ENCODE measurements at regions not wholly inside any gene's neighbourhood (a gene's known extent, or its start where the extent isn't known, plus 50 kb on each side); places are given as distances from the start of the nearest gene placed in this dataset.
"Not testable (repeated sequence)": the region's sequence is repeated elsewhere in the genome, so short reads cannot be mapped to it uniquely, and the experiment has no call there.

DNA sequence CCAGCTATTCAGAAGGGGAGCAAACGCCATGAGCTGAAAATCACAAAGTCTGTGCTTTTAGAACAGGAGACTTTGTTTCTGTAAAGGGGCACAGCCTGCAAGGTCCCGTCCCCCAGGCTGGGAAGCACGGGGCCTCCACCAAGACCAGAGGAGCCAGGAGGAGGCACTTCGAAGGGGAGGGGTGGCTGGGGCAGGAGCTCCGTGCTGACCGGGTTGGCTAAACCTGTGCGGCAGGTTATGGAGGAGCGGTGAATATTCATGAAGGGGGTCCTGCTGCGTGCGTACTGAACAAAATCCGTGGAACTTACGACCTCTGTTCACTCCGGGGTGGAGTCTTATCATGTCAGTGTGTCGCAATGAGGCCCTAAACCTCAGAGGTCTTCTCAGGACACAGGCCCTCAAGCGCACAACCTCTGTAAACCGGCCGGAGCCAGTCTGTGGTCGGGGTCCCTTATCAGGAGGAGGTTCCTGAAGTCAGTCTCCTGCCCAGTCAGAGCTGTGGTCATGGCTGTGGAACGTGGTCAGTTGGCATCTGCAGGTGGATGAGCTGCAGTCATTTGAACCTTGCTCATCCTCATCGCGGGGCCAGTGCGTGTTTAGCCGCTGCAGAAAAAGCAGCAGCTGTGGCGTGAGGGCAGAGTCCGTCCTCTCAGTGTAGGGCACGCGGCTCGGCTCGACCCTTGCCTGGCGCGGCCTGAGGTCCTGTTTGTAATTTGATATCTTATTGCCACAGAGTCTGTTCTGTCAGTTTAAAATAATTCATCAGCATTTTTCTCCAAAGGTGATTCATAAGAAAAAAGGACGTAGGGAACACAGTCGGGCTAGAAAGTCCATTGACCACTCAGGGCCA lies 5507.7 kb upstream of the TPTE start:
- not testable (repeated sequence) for DNase-seq

DNA sequence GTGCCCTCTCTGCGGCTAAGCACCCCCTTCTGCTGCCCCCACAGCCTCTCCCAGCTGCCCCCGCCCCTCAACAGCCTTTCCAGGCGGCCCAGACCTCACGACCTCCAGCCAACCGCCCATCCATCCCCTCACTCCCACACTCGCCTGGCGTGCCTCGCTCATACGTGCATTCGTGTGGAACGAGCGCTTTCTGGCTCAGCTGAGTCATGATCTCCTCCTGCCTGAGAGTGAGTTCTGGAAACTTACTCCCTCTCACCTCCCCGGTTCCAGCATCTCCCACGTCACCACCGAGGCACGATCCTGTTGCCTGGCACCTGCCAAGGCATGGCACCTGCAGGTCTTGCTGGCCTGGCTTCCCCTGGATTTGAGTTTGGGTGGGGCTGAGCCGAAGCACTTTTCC lies 5506.2 kb upstream of the TPTE start:
- not testable (repeated sequence) for DNase-seq

GRCh38 chr21:5019120-5019519 lies 5502.3 kb upstream of the TPTE start:
- DNase-seq = not testable (repeated sequence)

DNA sequence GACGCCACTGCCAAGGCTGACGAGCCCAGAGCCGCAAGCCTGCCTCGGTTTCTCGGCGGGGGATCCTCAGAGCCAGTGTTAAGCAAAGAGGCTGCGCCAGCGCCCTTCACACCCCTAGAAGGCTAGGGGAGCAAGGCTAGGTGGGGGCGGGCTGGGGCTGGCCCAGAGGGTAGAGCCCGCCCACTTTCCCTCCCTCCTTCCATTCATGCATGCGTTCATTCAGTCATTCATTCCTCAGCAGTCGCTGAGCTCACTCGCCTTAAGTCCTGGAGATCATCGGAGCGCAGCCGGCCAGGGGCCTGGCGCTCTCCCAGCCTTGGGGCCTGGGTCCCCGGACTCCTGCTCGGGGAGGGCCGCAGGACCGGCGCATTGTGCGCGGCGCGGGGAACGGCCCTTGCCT lies 5499.6 kb upstream of the TPTE start:
- not testable (repeated sequence) for DNase-seq

DNA sequence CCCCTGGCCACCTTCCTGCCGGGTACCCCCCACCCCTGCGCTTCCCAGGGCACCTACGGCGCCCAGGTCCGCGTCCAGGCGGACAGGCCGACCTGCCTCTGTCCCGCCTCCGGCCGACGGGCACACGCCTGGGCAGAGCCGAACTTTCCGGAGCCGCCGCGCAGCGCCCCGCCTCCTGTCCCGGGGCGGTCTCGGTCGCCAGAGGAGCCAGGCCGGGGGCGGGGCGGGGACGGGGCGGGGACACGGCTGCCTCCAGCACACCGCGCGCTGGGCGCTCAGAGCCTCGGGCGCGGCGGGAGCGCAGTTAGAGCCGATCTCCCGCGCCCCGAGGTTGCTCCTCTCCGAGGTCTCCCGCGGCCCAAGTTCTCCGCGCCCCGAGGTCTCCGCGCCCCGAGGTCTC lies 5499.1 kb upstream of the TPTE start:
- not testable (repeated sequence) for DNase-seq

GRCh38 chr21:5022748-5023147 lies 5498.6 kb upstream of the TPTE start:
- DNase-seq = not testable (repeated sequence)

DNA sequence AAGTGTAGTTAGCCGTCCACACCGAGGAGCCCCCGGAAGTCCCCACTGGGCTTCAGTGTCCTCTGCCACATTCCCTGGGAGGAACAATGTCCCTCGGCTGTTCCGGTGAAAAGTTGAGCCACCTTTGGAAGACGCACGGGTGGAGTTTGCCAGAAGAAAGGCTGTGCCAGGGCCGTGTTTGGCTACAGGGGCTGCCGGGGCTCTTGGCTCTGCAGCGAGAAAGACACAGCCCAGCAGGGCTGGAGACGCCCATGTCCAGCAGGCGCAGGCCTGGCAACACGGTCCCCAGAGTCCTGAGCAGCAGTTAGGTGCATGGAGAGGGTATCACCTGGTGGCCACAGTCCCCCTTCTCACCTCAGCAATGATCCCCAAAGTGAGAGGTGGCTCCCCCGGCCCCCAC lies 5486.2 kb upstream of the TPTE start:
- DNase-seq = not testable (repeated sequence)

DNA sequence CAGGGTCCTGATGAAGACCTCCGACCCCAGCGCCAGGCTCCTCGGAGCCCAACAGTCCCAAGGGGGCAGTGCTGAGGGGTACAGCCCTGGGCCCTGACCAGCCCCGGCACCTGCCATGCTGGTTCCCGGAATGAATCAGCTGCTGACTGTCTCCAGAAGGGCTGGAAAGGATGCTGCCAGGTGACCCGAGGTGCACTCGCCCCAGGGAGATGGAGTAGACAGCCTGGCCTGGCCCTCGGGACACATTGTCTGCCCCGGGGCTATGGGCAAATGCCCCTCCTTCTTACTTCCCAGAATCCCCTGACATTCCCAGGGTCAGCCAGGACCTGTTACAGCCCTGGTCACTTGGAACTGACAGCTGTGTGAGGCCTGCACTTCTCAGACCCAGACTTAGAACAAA lies 5485.8 kb upstream of the TPTE start:
- not testable (repeated sequence) for DNase-seq

GRCh38 chr21:5037606-5038331 lies 5483.6 kb upstream of the TPTE start:
- DNase-seq = not testable (repeated sequence)

GRCh38 chr21:5039926-5040325 lies 5481.5 kb upstream of the TPTE start:
- not testable (repeated sequence) for DNase-seq

DNA sequence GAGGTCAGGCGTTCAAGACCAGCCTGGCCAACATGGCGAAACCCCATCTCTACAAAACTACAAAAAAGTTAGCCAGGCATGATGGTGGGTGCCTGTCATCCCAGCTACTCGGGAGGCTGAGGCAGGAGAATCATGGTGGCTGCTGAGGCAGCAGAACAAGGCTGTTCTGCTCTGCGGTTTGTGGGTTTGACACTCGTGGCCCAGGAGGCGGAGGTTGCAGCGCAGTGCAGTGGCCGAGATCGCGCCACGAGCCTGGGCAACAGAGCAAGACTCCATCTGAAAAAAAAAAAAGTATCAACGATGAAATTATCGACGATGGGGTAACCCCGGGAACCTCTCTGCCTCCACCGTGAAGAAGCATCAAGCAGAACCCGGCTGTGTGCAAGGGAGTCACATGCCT lies 5478.8 kb upstream of the TPTE start:
- DNase-seq = not testable (repeated sequence)

GRCh38 chr21:5044812-5045211 lies 5476.6 kb upstream of the TPTE start:
- not testable (repeated sequence) for DNase-seq

DNA sequence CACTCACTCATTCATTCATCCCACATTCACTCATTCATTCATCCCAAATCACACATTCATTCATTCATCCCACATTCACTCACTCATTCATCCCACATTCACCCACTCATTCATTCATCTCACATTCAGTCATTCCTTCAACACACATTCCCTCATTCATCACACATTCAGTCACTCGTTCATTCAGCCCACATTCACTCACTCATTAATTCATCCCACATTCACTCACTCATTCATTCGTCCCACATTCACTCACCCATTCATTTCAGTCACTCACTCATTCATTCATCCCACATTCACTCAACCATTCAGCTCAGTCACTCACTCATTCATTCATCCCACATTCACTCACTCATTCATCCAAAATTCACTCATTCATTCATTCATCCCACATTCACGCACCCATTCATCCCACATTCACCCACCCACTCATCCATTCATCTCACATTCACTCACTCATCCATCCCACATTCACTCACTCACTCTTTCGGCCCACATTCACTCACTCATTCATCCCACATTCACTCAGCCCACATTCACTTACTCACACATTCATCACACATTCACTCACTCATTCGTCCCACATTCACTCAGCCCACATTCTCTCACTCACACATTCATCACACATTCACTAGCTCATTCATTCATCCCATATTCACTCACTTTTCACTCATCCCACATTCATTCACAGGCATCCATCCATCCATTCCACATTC lies 5469.9 kb upstream of the TPTE start:
- not testable (repeated sequence) for DNase-seq

DNA sequence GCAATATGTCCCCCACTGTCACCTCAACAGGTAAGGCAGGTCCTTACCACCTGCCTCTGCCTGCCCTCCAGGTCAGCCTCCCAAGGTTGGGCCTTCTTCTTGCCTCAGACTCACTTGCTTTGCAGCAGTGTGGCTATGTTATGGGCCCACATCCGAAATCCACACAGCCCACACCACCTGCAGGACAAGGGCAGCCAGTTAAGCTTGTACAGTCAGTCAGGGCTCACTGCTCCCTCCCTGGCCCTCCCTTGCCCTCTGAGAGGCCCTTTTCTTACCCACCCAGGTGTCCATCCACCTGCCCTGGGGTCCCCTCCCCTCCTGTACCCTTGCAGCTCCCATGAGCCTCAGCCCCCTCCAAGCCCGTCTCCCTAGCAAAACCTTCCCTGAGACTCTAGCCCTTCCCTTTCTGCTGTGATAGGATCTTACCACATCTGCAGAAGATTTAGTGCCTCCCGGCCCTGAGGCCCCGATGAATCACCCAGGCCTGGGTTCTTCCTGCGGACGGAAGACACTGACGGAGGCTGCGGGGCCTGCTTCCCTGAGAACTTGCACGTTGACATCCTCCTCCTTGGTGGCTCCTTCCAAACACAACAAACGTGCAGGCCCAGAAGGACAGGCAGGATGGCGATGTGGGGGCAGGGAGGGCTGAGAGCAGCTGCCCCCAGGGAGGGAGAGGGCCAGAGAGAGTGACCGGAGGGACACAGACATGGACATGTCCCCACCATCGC lies 5466.2 kb upstream of the TPTE start:
- DNase-seq = not testable (repeated sequence)

DNA sequence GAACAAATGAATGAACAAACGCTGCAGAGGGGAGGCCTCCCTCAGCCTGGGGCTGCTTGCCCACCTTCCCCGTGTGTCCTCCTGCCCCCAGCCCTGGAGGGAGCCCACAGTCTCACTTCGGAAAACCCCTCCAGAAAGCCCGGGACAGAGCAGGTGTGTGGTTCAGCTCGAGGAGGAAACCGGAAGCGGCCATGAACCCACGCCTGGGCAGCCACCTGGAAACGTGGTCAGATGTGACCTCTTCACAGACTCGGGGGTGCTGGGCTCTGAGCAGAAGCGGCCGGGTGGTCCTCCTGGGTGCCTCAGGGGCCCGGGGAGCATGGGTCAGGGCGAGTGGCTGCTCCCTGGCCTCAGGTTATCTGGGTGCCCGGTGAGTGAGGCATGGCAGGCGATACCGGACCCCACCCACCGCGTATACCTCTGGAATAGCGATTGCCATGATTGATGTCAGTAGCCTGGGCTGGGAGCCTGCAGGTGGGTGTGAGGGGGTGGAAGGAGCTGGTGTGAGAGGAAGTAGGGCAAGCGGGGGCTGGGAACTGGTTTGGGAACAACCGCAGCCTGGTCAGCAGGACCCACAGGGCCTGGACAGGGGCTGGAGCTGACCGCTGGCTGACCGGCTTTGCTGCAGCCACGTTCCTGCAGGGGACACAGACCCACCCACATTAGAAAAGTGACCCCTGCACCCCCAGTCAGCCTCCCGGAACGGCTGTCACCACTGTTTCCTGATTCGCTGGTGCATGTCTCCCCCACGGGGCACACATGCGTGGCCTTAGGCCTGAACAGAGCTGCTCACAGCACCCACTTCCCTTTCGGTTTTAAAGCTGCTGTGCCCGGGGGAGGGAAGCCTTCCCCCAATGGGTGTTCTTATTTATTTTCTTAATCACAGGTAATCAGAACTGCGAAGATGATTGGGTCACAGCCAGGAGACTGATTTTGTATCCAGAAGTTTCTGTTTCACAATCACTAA lies 5465.1 kb upstream of the TPTE start:
- DNase-seq = not testable (repeated sequence)

DNA sequence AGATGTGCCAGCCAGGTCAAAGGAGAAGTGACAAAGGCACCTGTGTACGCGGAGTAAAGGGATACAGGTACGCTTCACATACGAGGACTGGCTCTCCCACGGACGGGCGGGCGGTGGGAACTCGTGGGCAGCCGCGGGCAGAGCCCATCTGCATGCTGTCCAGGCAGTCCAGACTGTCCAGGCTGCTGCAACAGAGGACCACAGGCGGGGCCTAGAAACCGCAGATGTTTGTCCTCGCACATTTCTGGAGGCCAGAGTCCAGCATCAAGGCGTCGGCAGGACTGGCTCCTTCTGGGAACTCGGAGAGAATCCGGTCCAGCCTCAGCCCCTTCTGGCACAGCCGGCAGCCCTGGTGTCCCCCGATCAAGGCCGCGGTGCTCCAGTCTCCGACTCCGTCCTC lies 5464.3 kb upstream of the TPTE start:
- DNase-seq = not testable (repeated sequence)

DNA sequence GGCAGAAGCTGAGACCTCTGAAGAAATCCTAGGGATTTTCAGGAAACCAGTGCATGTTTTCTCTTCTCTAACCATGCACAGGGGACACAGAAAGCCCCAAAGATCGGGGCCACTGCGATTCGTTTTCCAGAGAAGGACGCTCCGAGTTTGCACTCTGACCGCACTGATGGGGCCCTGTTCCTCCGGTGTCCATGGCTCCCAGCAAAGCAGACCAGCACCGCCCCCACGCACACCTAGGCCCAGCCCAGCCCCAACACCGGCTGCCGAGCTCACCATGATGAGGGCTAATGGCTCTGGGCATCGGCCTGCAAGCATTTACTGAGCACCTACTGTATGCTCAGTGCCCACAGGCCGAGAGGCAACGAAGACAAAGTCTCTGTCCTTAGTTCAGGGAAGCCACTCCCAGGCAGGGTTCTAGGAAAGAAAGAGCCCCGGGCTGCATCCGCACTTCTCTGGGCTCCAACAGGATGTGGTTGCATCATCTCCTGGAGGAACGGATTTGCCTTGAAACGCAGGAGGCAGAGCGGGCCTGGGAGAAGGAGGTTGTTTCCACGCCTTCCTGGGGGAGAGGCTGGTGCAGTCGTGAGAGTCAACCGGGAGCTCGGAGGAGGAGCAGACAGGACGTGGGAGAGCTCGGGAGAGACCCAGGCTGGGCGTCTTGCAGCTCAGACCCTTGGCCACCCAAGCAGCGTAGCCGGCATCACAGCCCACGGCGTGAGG lies 5460.9 kb upstream of the TPTE start:
- DNase-seq = not testable (repeated sequence)

- not testable (repeated sequence) for DNase-seq
Measured at GRCh38 chr21:5064581-5065142, 5456.7 kb upstream of the TPTE start.

DNA sequence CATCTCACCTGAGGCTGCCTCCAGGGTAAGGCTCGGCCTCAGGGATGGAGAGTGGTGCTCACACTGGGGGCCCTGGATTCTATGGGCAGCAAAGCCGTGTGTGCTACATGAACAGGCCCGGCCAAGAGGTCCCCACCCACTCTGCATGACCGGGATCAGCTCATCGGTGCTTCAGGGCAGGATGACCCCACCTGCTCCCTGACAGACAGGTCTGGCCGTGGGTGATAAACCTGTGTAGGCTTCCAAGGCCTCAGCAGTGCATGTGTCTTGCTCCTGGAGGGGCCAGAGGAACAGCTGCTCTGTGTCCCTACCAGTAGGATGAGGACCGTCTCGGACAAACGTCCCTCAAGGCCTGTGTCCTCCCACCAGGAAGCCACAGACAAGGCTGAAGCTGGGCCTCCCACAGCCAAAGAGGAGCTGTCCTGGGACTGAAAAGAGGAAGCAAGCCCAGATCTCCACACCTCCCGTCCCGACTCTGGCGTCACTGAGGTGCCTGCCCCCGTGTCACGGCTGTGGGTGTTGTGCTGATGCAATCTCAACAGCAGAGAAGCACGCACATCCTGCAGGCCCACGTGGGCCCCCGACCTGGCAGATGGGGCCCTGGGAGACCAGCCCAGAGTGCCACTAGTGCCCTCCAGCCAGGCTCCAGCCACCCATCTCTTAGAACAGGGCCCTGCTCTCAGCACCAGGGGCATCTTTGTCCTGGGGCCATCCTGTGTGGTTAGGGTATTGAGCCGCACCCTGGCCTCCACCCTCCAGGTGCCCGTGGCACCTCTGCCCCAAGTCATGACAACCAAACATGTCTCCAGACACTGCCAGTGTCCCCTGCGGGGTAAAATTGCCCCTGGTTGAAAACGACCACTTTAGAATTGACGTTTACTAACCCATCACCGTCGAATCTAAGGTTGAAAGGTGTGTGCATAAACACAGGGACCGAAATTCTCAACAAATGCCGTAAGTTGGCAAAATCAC lies 5455.9 kb upstream of the TPTE start:
- DNase-seq = peak; percentile 66
